Upper lobe of left lung (tissue), 4 donors: ENCODE measurements at regions not wholly inside any gene's neighbourhood (a gene's known extent, or its start where the extent isn't known, plus 50 kb on each side); places are given as distances from the start of the nearest gene placed in this dataset.

Experiments
- EP300 ChIP-seq, 4 donors: sonication (generic); formaldehyde crosslinking; IDR thresholded peaks; one replicate each; pipeline ENCODE4 v1.5.1; 2017; ENCODE audit warnings: antibody characterized with exemption in 4 of 4, control low read depth in 2 of 4
- POLR2A ChIP-seq, 4 donors: fragments of 450-650 bp; IDR thresholded peaks; one replicate each; pipeline ENCODE4 v1.5.1; 2016 to 2017; ENCODE audit warnings: antibody characterized with exemption in 4 of 4, mild to moderate bottlenecking in 2 of 4
- TF ChIP-seq, protein P1 (sequence below), 6 experiments: fragments of 450-650 bp in 4 of 6; fragments of 200-600 bp in 2 of 6; sonication (generic) in 2 of 6; IDR thresholded peaks; one replicate each; pipeline ENCODE4 v1.5.1; 2016 to 2019; ENCODE audit warnings: antibody characterized with exemption in 6 of 6

DNA sequence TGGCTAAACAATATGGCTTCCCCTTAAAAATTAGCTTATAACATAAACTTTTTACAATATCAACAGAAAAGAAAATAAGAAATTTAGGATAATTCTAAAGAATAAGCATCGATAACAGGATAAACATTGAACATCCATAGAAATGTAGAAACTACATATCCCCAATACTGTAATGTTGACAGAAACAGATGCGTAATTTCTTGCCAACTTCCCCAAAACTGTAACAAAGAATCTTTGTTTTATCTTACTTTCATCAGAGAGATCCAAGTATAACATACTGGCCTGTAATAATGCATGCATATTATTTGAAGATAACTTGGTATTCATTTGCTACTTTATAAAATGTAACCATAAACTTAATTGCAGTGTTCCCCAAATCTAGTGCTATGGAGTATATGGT, 339.9 kb downstream of the ARL4A start:
- TF ChIP-seq POLR2A (IDR thresholded peaks at IDR 0.05) (no peak), EP300 (IDR thresholded peaks at IDR 0.05) (no peak)
- TF ChIP-seq, protein P1, sequence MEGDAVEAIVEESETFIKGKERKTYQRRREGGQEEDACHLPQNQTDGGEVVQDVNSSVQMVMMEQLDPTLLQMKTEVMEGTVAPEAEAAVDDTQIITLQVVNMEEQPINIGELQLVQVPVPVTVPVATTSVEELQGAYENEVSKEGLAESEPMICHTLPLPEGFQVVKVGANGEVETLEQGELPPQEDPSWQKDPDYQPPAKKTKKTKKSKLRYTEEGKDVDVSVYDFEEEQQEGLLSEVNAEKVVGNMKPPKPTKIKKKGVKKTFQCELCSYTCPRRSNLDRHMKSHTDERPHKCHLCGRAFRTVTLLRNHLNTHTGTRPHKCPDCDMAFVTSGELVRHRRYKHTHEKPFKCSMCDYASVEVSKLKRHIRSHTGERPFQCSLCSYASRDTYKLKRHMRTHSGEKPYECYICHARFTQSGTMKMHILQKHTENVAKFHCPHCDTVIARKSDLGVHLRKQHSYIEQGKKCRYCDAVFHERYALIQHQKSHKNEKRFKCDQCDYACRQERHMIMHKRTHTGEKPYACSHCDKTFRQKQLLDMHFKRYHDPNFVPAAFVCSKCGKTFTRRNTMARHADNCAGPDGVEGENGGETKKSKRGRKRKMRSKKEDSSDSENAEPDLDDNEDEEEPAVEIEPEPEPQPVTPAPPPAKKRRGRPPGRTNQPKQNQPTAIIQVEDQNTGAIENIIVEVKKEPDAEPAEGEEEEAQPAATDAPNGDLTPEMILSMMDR (IDR thresholded peaks at IDR 0.05) = no peak
